ENCODE measurements at regions not wholly inside any gene's neighbourhood (a gene's known extent, or its start where the extent isn't known, plus 50 kb on each side); places are given as distances from the start of the nearest gene placed in this dataset.

DNA sequence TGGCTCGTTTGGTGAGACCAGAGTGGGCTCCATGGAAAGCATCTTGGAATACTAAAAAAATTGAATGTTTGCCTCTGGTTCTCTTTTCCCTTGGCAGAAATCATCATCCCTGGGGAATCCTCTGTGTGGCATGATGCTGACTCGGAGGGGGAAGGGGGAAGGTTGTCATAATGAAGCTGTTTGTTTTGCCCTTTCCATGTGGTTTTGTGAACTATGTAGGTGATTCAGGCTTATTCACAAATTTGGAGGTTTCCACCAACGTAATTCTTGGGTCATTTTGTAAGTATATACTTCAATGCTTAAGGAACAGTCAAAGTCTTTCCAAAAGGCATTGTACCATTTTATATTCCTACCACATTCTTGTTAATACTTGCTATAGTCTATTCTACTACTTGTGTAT is 754.0 kb upstream of the FAT3 start:
- no peak overlapping the region for H3K27ac ChIP-seq
- no peaks in the 10 kb centered on the region for H3K4me1 ChIP-seq
- no peak for DNase-seq
- TF ChIP-seq, protein P1, sequence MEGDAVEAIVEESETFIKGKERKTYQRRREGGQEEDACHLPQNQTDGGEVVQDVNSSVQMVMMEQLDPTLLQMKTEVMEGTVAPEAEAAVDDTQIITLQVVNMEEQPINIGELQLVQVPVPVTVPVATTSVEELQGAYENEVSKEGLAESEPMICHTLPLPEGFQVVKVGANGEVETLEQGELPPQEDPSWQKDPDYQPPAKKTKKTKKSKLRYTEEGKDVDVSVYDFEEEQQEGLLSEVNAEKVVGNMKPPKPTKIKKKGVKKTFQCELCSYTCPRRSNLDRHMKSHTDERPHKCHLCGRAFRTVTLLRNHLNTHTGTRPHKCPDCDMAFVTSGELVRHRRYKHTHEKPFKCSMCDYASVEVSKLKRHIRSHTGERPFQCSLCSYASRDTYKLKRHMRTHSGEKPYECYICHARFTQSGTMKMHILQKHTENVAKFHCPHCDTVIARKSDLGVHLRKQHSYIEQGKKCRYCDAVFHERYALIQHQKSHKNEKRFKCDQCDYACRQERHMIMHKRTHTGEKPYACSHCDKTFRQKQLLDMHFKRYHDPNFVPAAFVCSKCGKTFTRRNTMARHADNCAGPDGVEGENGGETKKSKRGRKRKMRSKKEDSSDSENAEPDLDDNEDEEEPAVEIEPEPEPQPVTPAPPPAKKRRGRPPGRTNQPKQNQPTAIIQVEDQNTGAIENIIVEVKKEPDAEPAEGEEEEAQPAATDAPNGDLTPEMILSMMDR (IDR thresholded peaks at IDR 0.05), result no peak
- TF ChIP-seq POLR2A (IDR thresholded peaks at IDR 0.05), result no peak
- no peak overlapping the region for H3K4me3 ChIP-seq
- H3K36me3 ChIP-seq, result no peaks in the 10 kb centered on the region
- H3K9me3 ChIP-seq, result no peaks in the 10 kb centered on the region
- H3K27me3 ChIP-seq, result no peaks in the 10 kb centered on the region
- intact Hi-C loops (cut with DNase I; ENCODE audit: low total_unique reads), result no loop called here

DNA sequence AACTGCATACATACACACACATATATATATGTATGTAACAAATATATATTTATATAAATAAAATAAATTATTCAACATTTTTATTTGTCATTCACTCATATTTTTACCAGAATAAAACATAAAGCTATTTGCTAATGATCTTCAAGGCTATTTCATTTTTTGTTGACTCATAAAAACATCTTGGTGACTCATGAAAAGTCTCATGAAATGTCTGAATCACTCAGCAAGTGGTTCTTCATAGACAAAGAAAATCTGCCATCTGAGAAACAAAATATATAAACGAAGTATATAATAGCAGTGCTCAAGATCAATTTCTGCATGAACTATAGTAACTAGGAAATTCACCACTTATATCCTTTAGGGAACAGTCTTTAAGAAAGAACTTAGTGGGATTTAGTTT is 764.8 kb upstream of the FAT3 start:
- DNase-seq, result no peak
- intact Hi-C loops (cut with DNase I; ENCODE audit: low total_unique reads), result no loop called here
- H3K27me3 ChIP-seq, result no peaks in the 10 kb centered on the region
- no peak overlapping the region for H3K4me3 ChIP-seq
- no peak overlapping the region for H3K27ac ChIP-seq
- no peaks in the 10 kb centered on the region for H3K36me3 ChIP-seq
- H3K9me3 ChIP-seq, result no peaks in the 10 kb centered on the region
- TF ChIP-seq, protein P1 (IDR thresholded peaks at IDR 0.05), result no peak
- no peak for TF ChIP-seq POLR2A (IDR thresholded peaks at IDR 0.05)
- no peaks in the 10 kb centered on the region for H3K4me1 ChIP-seq

DNA sequence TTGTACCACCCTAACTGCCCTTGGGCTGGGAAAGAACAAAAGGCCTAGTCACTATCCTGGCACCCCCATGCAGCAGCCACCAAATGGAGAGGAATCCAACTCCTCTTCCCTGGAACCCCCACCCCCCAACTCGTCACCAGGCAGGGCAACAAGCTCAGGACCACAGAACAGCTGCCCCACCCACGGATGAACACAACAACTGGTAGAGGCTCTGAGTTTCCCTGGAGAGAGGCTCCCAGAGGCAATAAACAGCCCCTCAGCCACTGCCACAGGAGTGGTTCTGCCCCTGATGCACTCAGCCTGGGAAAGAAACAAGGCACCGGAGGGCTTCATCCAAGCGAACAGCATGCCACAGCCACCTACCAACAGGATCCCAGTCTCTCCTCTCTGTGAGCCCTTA is 778.4 kb upstream of the FAT3 start:
- H3K27me3 ChIP-seq, result no peaks in the 10 kb centered on the region
- intact Hi-C loops (cut with DNase I; ENCODE audit: low total_unique reads), result no loop called here
- TF ChIP-seq, protein P1 (IDR thresholded peaks at IDR 0.05), result no peak
- TF ChIP-seq POLR2A (IDR thresholded peaks at IDR 0.05), result no peak

DNA sequence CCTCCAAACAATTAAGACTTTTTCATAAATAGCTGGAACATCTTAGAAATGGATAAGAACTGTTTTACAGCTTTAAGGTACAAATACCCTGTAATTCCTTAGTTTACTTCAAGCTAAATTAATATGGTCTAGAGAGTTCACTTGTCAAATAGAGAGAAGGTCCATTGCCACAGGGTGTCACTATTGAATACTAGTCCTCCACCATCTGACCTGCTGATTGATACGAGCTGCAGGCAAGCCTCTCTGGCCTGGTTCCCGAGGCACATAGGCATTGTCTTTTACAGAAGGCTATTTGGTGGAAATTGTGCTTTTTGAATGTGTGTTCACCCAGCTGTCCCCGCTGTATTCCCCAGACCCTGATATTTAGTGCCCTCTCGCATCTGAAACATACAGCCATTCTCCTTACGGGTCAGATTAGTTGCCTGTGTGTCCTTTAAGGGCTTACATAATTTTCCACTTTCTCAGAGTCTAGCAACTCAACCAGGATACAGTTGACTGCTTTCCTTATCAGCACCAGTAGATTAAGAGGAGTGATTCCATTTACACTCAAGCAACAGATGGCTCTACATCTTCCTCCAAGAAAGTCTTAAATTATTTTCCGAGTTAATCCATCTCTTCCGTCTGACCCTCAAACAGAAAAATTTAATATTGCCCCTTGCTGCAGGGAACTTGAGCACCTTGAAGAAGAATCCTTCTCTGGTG is 788.8 kb upstream of the FAT3 start:
- H3K36me3 ChIP-seq, result no peaks in the 10 kb centered on the region
- no peak overlapping the region for H3K27ac ChIP-seq
- no peak for DNase-seq
- no peaks in the 10 kb centered on the region for H3K4me1 ChIP-seq
- H3K9me3 ChIP-seq, result no peaks in the 10 kb centered on the region
- intact Hi-C loops (cut with DNase I; ENCODE audit: low total_unique reads), result no loop called here
- H3K4me3 ChIP-seq, result no peak overlapping the region
- TF ChIP-seq, protein P1 (IDR thresholded peaks at IDR 0.05), result no peak
- TF ChIP-seq POLR2A (IDR thresholded peaks at IDR 0.05), result no peak
- H3K27me3 ChIP-seq, result no peaks in the 10 kb centered on the region

More for the DNA sequence above, 778.4 kb upstream of the FAT3 start:
- Histone ChIP-seq H3K9me3 (no peaks in the 10 kb centered on the region), H3K4me3 (no peak overlapping the region), H3K4me1 (no peaks in the 10 kb centered on the region), H3K36me3 (no peaks in the 10 kb centered on the region), H3K27ac (no peak overlapping the region)
- no peak for DNase-seq

DNA sequence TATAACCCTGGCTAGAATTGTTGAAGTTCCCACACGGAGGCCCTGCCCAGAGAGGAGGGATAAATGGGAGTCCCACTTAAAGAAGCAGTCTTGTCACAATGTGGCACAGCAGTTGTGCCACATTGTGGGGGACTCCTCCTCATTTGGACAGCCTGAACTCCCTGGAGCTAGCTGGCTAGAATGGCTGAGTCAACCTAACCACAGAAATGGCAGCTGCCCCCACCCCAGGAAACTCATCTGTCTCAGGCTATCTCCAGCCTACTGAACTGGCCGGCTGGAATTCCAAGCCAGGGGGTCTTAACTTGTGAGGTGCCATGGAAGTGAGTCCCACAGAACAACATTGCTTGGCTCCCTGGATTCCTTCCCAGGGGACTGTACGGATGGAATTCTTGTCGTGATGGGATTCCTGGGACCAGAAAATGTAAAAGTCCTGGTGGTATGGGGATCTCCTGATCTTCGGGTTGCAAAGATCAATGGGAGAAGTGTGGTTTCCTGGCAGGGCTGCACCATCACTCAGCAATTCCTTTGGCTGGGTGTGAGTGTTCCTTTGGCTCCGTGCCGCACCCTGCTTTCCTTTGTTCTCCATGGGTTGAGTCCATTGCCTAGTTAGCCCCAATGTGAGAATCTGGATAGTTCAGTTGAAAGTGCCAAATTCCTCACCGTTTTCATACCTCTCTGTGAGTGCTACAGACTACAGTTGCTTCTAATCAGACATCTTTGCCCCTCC is 791.2 kb upstream of the FAT3 start:
- no peaks in the 10 kb centered on the region for H3K9me3 ChIP-seq
- intact Hi-C loops (cut with DNase I; ENCODE audit: low total_unique reads), result no loop called here

More for the DNA sequence above, 791.2 kb upstream of the FAT3 start:
- Histone ChIP-seq H3K36me3 (no peaks in the 10 kb centered on the region), H3K4me1 (no peaks in the 10 kb centered on the region), H3K27me3 (no peaks in the 10 kb centered on the region), H3K4me3 (no peak overlapping the region), H3K27ac (no peak overlapping the region)
- DNase-seq, result no peak
- TF ChIP-seq, protein P1 (IDR thresholded peaks at IDR 0.05), result no peak
- no peak for TF ChIP-seq POLR2A (IDR thresholded peaks at IDR 0.05)
